ENCODE measurements at regions not wholly inside any gene's neighbourhood (a gene's known extent, or its start where the extent isn't known, plus 50 kb on each side); places are given as distances from the start of the nearest gene placed in this dataset.

GRCh38 chr3:76010252-76010651, 224.9 kb upstream of the ZNF717 start:
- Histone ChIP-seq H3K4me2 (ENCODE audit: low read length) (no peak overlapping the region), H4K20me1 (ENCODE audit: insufficient read depth, low read length) (no peaks in the 10 kb centered on the region), H3K36me3 (ENCODE audit: insufficient read depth, low read length) (no peaks in the 10 kb centered on the region), H3K9me3 (ENCODE audit: low read length) (no peaks in the 10 kb centered on the region), H3K4me3 (ENCODE audit: low read depth, low read length, poor library complexity, severe bottlenecking) (no peak overlapping the region), H3K79me2 (ENCODE audit: insufficient read depth, low read depth, low read length) (no peaks in the 10 kb centered on the region), H3K4me1 (ENCODE audit: insufficient read depth, low read length, poor library complexity, severe bottlenecking) (no peaks in the 10 kb centered on the region), H3K9me2 (ENCODE audit: insufficient read depth, low read length) (no peaks in the 10 kb centered on the region), H3K27ac (ENCODE audit: low read depth, low read length, poor library complexity, severe bottlenecking) (no peak overlapping the region), H2AFZ (ENCODE audit: low read length) (no peak overlapping the region)
- intact Hi-C loops (cut with micrococcal nuclease; ENCODE audit: unreplicated experiment), result no loop called here
- POLR2A ChIA-PET, result interaction anchor here (0.6 kb wide), 1 partner anchor 32 kb away, joined by 3 read pairs; no protein-coding TSS in a partner anchor
- no TSS peak for BruUV-seq (replicated peaks)
- DNase-seq (ENCODE audit: low spot score), result no peak
- CTCF ChIA-PET (ENCODE audit: unreplicated experiment), result no interaction called here
- no peak for TF ChIP-seq EZH2phosphoT487 (IDR thresholded peaks at IDR 0.05; ENCODE audit: borderline replicate concordance, low read depth, low read length)
- TF ChIP-seq CTCF (conservative IDR thresholded peaks at IDR 0.05; ENCODE audit: low read length), result no peak

- no peaks in the 10 kb centered on the region for H4K20me1 ChIP-seq (ENCODE audit: insufficient read depth, low read length)
- intact Hi-C loops (cut with micrococcal nuclease; ENCODE audit: unreplicated experiment), result no loop called here
- H3K4me3 ChIP-seq (ENCODE audit: low read depth, low read length, poor library complexity, severe bottlenecking), result no peak overlapping the region
- H2AFZ ChIP-seq (ENCODE audit: low read length), result no peak overlapping the region
- no peak for DNase-seq (ENCODE audit: low spot score)
- H3K4me1 ChIP-seq (ENCODE audit: insufficient read depth, low read length, poor library complexity, severe bottlenecking), result no peaks in the 10 kb centered on the region
- H3K79me2 ChIP-seq (ENCODE audit: insufficient read depth, low read depth, low read length), result no peaks in the 10 kb centered on the region
- H3K4me2 ChIP-seq (ENCODE audit: low read length), result no peak overlapping the region
- no TSS peak for BruUV-seq (replicated peaks)
- no peak overlapping the region for H3K27ac ChIP-seq (ENCODE audit: low read depth, low read length, poor library complexity, severe bottlenecking)
- CTCF ChIA-PET (ENCODE audit: unreplicated experiment), result no interaction called here
- TF ChIP-seq CTCF (conservative IDR thresholded peaks at IDR 0.05; ENCODE audit: low read length) (no peak), EZH2phosphoT487 (IDR thresholded peaks at IDR 0.05; ENCODE audit: borderline replicate concordance, low read depth, low read length) (no peak)
- H3K9me2 ChIP-seq (ENCODE audit: insufficient read depth, low read length), result no peaks in the 10 kb centered on the region
- POLR2A ChIA-PET, result no interaction called here
- no peaks in the 10 kb centered on the region for H3K36me3 ChIP-seq (ENCODE audit: insufficient read depth, low read length)
- H3K9me3 ChIP-seq (ENCODE audit: low read length), result no peaks in the 10 kb centered on the region
These were observed 225.8 kb upstream of the ZNF717 start for GRCh38 chr3:76011121-76011520.

- no peak overlapping the region for H2AFZ ChIP-seq (ENCODE audit: low read length)
- H3K9me3 ChIP-seq (ENCODE audit: low read length), result no peaks in the 10 kb centered on the region
- H3K4me2 ChIP-seq (ENCODE audit: low read length), result no peak overlapping the region
- TF ChIP-seq CTCF (conservative IDR thresholded peaks at IDR 0.05; ENCODE audit: low read length), result no peak
- no peak for TF ChIP-seq EZH2phosphoT487 (IDR thresholded peaks at IDR 0.05; ENCODE audit: borderline replicate concordance, low read depth, low read length)
- no peaks in the 10 kb centered on the region for H4K20me1 ChIP-seq (ENCODE audit: insufficient read depth, low read length)
- BruUV-seq (replicated peaks), result no TSS peak
- no peaks in the 10 kb centered on the region for H3K9me2 ChIP-seq (ENCODE audit: insufficient read depth, low read length)
- no peak overlapping the region for H3K27ac ChIP-seq (ENCODE audit: low read depth, low read length, poor library complexity, severe bottlenecking)
- ChIA-PET POLR2A (no interaction called here), CTCF (ENCODE audit: unreplicated experiment) (no interaction called here)
- H3K36me3 ChIP-seq (ENCODE audit: insufficient read depth, low read length), result no peaks in the 10 kb centered on the region
- no peaks in the 10 kb centered on the region for H3K79me2 ChIP-seq (ENCODE audit: insufficient read depth, low read depth, low read length)
- intact Hi-C loops (cut with micrococcal nuclease; ENCODE audit: unreplicated experiment), result no loop called here
- no peaks in the 10 kb centered on the region for H3K4me1 ChIP-seq (ENCODE audit: insufficient read depth, low read length, poor library complexity, severe bottlenecking)
- no peak for DNase-seq (ENCODE audit: low spot score)
- no peak overlapping the region for H3K4me3 ChIP-seq (ENCODE audit: low read depth, low read length, poor library complexity, severe bottlenecking)
These were observed 230.1 kb upstream of the ZNF717 start for GRCh38 chr3:76015496-76015895.
